ENCODE measurements at regions not wholly inside any gene's neighbourhood (a gene's known extent, or its start where the extent isn't known, plus 50 kb on each side); places are given as distances from the start of the nearest gene placed in this dataset.

- WGBS (ENCODE audit: low lambda C conversion rate): 85% methylated on average over 1 of the region's 1 CpG
- ChIA-PET POLR2A (no interaction called here), CTCF (no interaction called here)
- no peak overlapping the region for H3K27ac ChIP-seq (ENCODE audit: low read depth in 2 of 2, low read length in 1 of 2)
- DNase-seq: no peak
- no peaks in the 10 kb centered on the region for H4K20me1 ChIP-seq (ENCODE audit: insufficient read depth)
- no peaks in the 10 kb centered on the region for H3K79me2 ChIP-seq (ENCODE audit: insufficient read depth)
- H3K4me3 ChIP-seq (ENCODE audit: low read depth in 2 of 2, low read length in 1 of 2): no peak overlapping the region
- no peak overlapping the region for H3K9ac ChIP-seq
- H2AFZ ChIP-seq (ENCODE audit: low read depth): no peak overlapping the region
- H3K4me2 ChIP-seq: no peak overlapping the region
- H3K36me3 ChIP-seq (replicated peaks in 1 of 2; ENCODE audit: control insufficient read depth in 1 of 2, insufficient read depth in 2 of 2, low read length in 1 of 2): no peaks in the 10 kb centered on the region
- H3K9me2 ChIP-seq: no peaks in the 10 kb centered on the region
- no peaks in the 10 kb centered on the region for H3K27me3 ChIP-seq (ENCODE audit: insufficient read depth)
- H3F3A ChIP-seq (replicated peaks; ENCODE audit: insufficient read depth): no peaks in the 10 kb centered on the region
- H3K9me3 ChIP-seq: no peaks in the 10 kb centered on the region
- H3K4me1 ChIP-seq (ENCODE audit: control insufficient read depth in 1 of 2, insufficient read depth in 2 of 2, low read depth in 1 of 2, low read length in 1 of 2): no peaks in the 10 kb centered on the region
- TF ChIP-seq REST (IDR thresholded peaks at IDR 0.05; ENCODE audit: low read depth, low read length): no peak
- TF ChIP-seq RXRA (IDR thresholded peaks at IDR 0.05; ENCODE audit: borderline replicate concordance, low read depth): no peak
- no peak for TF ChIP-seq SMC3 (IDR thresholded peaks at IDR 0.05; ENCODE audit: low read depth, low read length)
- TF ChIP-seq MXI1 (IDR thresholded peaks at IDR 0.05; ENCODE audit: low read depth, low read length): no peak
- TF ChIP-seq USF2 (IDR thresholded peaks at IDR 0.05; ENCODE audit: borderline replicate concordance, low read depth, low read length): no peak
- TF ChIP-seq ZBTB33 (IDR thresholded peaks at IDR 0.05; ENCODE audit: borderline replicate concordance, low read depth): no peak
- no peak for TF ChIP-seq FOXM1 (IDR thresholded peaks at IDR 0.05; ENCODE audit: low read depth)
- TF ChIP-seq EZH2phosphoT487 (IDR thresholded peaks at IDR 0.05; ENCODE audit: borderline replicate concordance, low read depth): no peak
Observed at GRCh38 chr4:123624959-123625358, 228.4 kb downstream of the SPRY1 start.

GRCh38 chr4:123628288-123628687 is 231.7 kb downstream of the SPRY1 start:
- 85% methylated on average over 1 of the region's 1 CpG for WGBS (ENCODE audit: low lambda C conversion rate)
- no peaks in the 10 kb centered on the region for H3F3A ChIP-seq (replicated peaks; ENCODE audit: insufficient read depth)
- CTCF ChIA-PET: no interaction called here
- H2AFZ ChIP-seq (ENCODE audit: low read depth): no peak overlapping the region
- H3K4me2 ChIP-seq: no peak overlapping the region
- no peak overlapping the region for H3K4me3 ChIP-seq (ENCODE audit: low read depth in 2 of 2, low read length in 1 of 2)
- H3K36me3 ChIP-seq (replicated peaks in 1 of 2; ENCODE audit: control insufficient read depth in 1 of 2, insufficient read depth in 2 of 2, low read length in 1 of 2): no peaks in the 10 kb centered on the region
- H3K9ac ChIP-seq: no peak overlapping the region
- no peaks in the 10 kb centered on the region for H3K9me3 ChIP-seq
- H4K20me1 ChIP-seq (ENCODE audit: insufficient read depth): no peaks in the 10 kb centered on the region
- TF ChIP-seq REST (IDR thresholded peaks at IDR 0.05; ENCODE audit: low read depth, low read length): no peak
- no peak for TF ChIP-seq MXI1 (IDR thresholded peaks at IDR 0.05; ENCODE audit: low read depth, low read length)
- no peak for TF ChIP-seq TEAD4 (IDR thresholded peaks at IDR 0.05; ENCODE audit: borderline replicate concordance, insufficient read depth)
- TF ChIP-seq NFIC (IDR thresholded peaks at IDR 0.05; ENCODE audit: borderline replicate concordance): no peak
- no peak for TF ChIP-seq RXRA (IDR thresholded peaks at IDR 0.05; ENCODE audit: borderline replicate concordance, low read depth)
- no peak for TF ChIP-seq GABPA (IDR thresholded peaks at IDR 0.05; ENCODE audit: low read depth)
- H3K79me2 ChIP-seq (ENCODE audit: insufficient read depth): no peaks in the 10 kb centered on the region
- POLR2A ChIA-PET: no interaction called here
- H3K27ac ChIP-seq (ENCODE audit: low read depth in 2 of 2, low read length in 1 of 2): no peak overlapping the region
- peaks cover 0 to 7% of the 10 kb centered on the region in 2 experiments; a peak in 1 of 4 replicates for H3K4me1 ChIP-seq (ENCODE audit: control insufficient read depth in 1 of 2, insufficient read depth in 2 of 2, low read depth in 1 of 2, low read length in 1 of 2)
- no peaks in the 10 kb centered on the region for H3K27me3 ChIP-seq (ENCODE audit: insufficient read depth)
- H3K9me2 ChIP-seq: no peaks in the 10 kb centered on the region
- DNase-seq: no peak

All from SK-N-SH (cell line).